ENCODE measurements at regions not wholly inside any gene's neighbourhood (a gene's known extent, or its start where the extent isn't known, plus 50 kb on each side); places are given as distances from the start of the nearest gene placed in this dataset.

- peaks cover 7% of the 10 kb centered on the region for H3K27me3 Mint-ChIP-seq (ENCODE audit: insufficient read depth, low read depth, poor library complexity)
- peak; percentile 47 for DNase-seq (ENCODE audit: low spot score)
- no peak overlapping the region for H3K27ac Mint-ChIP-seq
- no peaks in the 10 kb centered on the region for H3K79me2 ChIP-seq (replicated peaks; ENCODE audit: insufficient read depth)
- no peaks in the 10 kb centered on the region for H3K4me1 ChIP-seq (ENCODE audit: insufficient read depth)
- H4K20me1 ChIP-seq (replicated peaks; ENCODE audit: insufficient read depth), result no peaks in the 10 kb centered on the region
- no peaks in the 10 kb centered on the region for H3K9me2 ChIP-seq (ENCODE audit: insufficient read depth)
- no peaks in the 10 kb centered on the region for H3K36me3 Mint-ChIP-seq (ENCODE audit: low read depth)
- no peaks in the 10 kb centered on the region for H3K9me3 Mint-ChIP-seq
- no peaks in the 10 kb centered on the region for H3K4me1 Mint-ChIP-seq
- no peaks in the 10 kb centered on the region for H3K36me3 ChIP-seq (ENCODE audit: insufficient read depth)
- H3K4me3 Mint-ChIP-seq, result no peak overlapping the region
- H3F3A ChIP-seq (replicated peaks; ENCODE audit: low read depth), result no peaks in the 10 kb centered on the region
- H3K27ac ChIP-seq (ENCODE audit: low read depth), result no peak overlapping the region
- peak; percentile 70 for ATAC-seq
- no peak overlapping the region for H3K4me2 ChIP-seq
- no peaks in the 10 kb centered on the region for H3K27me3 ChIP-seq (ENCODE audit: insufficient read depth)
- H2AFZ ChIP-seq, result no peak overlapping the region
- H3K4me3 ChIP-seq, result no peak overlapping the region
- TF ChIP-seq ETS1 (IDR thresholded peaks at IDR 0.05) (no peak), CTCF (conservative IDR thresholded peaks at IDR 0.05; ENCODE audit: low read depth in 2 of 2) (peak; percentile 24 to 31; a peak in 3 of 4 replicates)
Observed at GRCh38 chr12:107875786-107876185, 101.3 kb downstream of the ASCL4 start.

GRCh38 chr12:107884769-107885694, 110.5 kb downstream of the ASCL4 start:
- peak; percentile 84 for DNase-seq (ENCODE audit: low spot score)
- no peak overlapping the region for H3K4me2 ChIP-seq
- peak; percentile 94 for ATAC-seq
- no peaks in the 10 kb centered on the region for H3K79me2 ChIP-seq (replicated peaks; ENCODE audit: insufficient read depth)
- H3K4me1 Mint-ChIP-seq, result no peaks in the 10 kb centered on the region
- H3K4me3 ChIP-seq, result no peak overlapping the region
- H3K27ac ChIP-seq (ENCODE audit: low read depth), result no peak overlapping the region
- H3K9me3 Mint-ChIP-seq, result no peaks in the 10 kb centered on the region
- no peak overlapping the region for H3K27ac Mint-ChIP-seq
- no peak overlapping the region for H3K4me3 Mint-ChIP-seq
- no peaks in the 10 kb centered on the region for H3K4me1 ChIP-seq (ENCODE audit: insufficient read depth)
- no peaks in the 10 kb centered on the region for H3K27me3 Mint-ChIP-seq (ENCODE audit: insufficient read depth, low read depth, poor library complexity)
- H3K27me3 ChIP-seq (ENCODE audit: insufficient read depth), result no peaks in the 10 kb centered on the region
- no peak overlapping the region for H2AFZ ChIP-seq
- no peaks in the 10 kb centered on the region for H3K9me2 ChIP-seq (ENCODE audit: insufficient read depth)
- H3K36me3 Mint-ChIP-seq (ENCODE audit: low read depth), result no peaks in the 10 kb centered on the region
- no peaks in the 10 kb centered on the region for H3K36me3 ChIP-seq (ENCODE audit: insufficient read depth)
- no peak for TF ChIP-seq ZNF331 (CRISPR knock-in tag; IDR thresholded peaks at IDR 0.05; ENCODE audit: low read depth)
- peak; percentile 85 to 90 for TF ChIP-seq CTCF (conservative IDR thresholded peaks at IDR 0.05; ENCODE audit: low read depth in 2 of 2)
- H4K20me1 ChIP-seq (replicated peaks; ENCODE audit: insufficient read depth), result no peaks in the 10 kb centered on the region
- H3F3A ChIP-seq (replicated peaks; ENCODE audit: low read depth), result no peaks in the 10 kb centered on the region

All from GM23338 (cell line).